Kidney (tissue), 13 donors: ENCODE measurements at regions not wholly inside any gene's neighbourhood (a gene's known extent, or its start where the extent isn't known, plus 50 kb on each side); places are given as distances from the start of the nearest gene placed in this dataset.

Source experiments
- DNase-seq, 5 donors: peaks; one replicate each; pipeline ENCODE4 v3.0.0-alpha.2; 2013 to 2020
- FAIRE-seq: peaks from 2 replicates; lab custom pipeline; 2012; peaks lifted over from hg19 to GRCh38; lab: Jason Lieb, UNC
- H3K27ac ChIP-seq, 2 donors: one replicate each; pipeline ENCODE4 v1.7.0; 2013; ENCODE audit warnings: low read depth in 2 of 2, low read length in 2 of 2, inconsistent platforms in 1 of 2
- H3K27me3 ChIP-seq: one replicate; pipeline ENCODE4 v1.7.1; 2013; ENCODE audit warnings: low read length, inconsistent platforms; ENCODE audit not compliant: control insufficient read depth, insufficient read depth
- H3K36me3 ChIP-seq, 3 donors: one replicate each; pipeline versions ENCODE4 v1.7.0 to v1.7.1; 2013; ENCODE audit warnings: low read length in 3 of 3, control low read depth in 1 of 3, inconsistent platforms in 1 of 3; ENCODE audit not compliant: insufficient read depth in 3 of 3, control insufficient read depth in 2 of 3
- H3K4me1 ChIP-seq, 3 donors: one replicate each; pipeline versions ENCODE4 v1.7.0 to v1.7.1; 2013; ENCODE audit warnings: low read length in 3 of 3, inconsistent platforms in 1 of 3, low read depth in 1 of 3; ENCODE audit not compliant: control insufficient read depth in 2 of 3, insufficient read depth in 2 of 3
- H3K4me3 ChIP-seq, 3 donors: one replicate each; pipeline versions ENCODE4 v1.7.0 to v1.8.1; 2013; ENCODE audit warnings: low read length in 3 of 3, control low read depth in 1 of 3, inconsistent platforms in 1 of 3
- H3K9ac ChIP-seq, 3 donors: one replicate each; pipeline versions ENCODE4 v1.7.0 to v1.7.1; 2013; ENCODE audit warnings: low read length in 3 of 3, control low read depth in 1 of 3, inconsistent platforms in 1 of 3
- H3K9me3 ChIP-seq, 3 donors: one replicate each; pipeline versions ENCODE4 v1.7.0 to v1.7.1; 2013; ENCODE audit warnings: low read length in 3 of 3, control low read depth in 1 of 3, inconsistent platforms in 1 of 3; ENCODE audit not compliant: control insufficient read depth in 2 of 3, insufficient read depth in 1 of 3
- intact Hi-C: fragments of 100-400 bp; cut with DNase I; formaldehyde crosslinking; loops from one replicate; pipeline ENCODE4 v1.11.1; 2022
- TF ChIP-seq, protein P1 (sequence below): IDR thresholded peaks from 3 replicates; pipeline ENCODE4 v1.5.1; 2012; ENCODE audit warnings: mild to moderate bottlenecking, moderate library complexity, borderline replicate concordance; ENCODE audit not compliant: insufficient read depth; ENCODE audit errors: extremely low read depth
- donor health status: control.
- donor health status: control.
- donor health status: control.
- donor health status: control.
- donor health status: control.
- donor health status: DM: yes; HTN: yes; CAD: no.
- donor health status: Normal renal cell carcinoma (clear cell type).

DNA sequence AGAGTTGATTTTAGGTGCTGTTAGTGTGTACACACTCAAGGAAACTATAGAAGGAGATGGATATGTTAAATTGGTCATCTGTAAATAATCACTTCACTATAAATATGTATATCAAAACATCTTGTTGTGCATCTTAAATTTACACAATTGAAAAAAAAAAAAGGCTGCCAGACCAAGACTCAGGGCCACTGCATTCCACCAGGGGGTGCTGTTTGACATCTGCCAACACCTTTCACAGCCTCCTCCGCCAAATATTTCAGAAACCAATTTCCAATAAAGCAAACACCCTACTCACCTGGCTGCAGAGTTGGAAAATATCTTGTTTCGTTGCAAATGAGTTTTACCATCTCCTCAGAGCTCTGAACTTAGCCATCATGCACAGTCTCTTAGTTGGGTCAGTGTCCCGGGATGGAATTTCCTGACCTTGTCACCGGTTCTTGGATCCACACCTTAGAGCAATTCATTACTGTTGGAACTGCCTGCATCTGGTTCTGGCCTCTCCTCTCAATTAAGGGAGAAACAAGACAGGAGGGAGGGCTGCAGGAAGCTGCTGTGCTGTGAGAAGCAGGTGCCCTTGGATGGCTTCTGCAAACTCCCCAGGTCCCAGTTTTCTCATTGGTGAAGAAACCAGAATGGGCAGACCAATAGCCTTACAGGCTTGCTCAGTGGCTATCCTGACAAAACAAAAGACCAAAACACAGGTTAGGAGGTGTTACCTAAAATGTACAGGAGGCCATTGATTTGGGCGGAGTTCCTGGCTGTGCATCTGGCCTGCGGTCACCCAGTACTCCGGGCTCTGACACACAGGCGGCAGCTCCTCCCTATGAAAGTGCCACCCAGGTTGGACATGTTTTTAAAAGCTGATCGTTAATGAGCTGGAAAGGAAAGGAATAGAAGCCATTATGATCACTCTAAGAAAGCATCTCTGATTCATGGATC lies 746.6 kb downstream of the UQCRFS1 start:
- no peak overlapping the region for H3K27ac ChIP-seq
- TF ChIP-seq, protein P1, sequence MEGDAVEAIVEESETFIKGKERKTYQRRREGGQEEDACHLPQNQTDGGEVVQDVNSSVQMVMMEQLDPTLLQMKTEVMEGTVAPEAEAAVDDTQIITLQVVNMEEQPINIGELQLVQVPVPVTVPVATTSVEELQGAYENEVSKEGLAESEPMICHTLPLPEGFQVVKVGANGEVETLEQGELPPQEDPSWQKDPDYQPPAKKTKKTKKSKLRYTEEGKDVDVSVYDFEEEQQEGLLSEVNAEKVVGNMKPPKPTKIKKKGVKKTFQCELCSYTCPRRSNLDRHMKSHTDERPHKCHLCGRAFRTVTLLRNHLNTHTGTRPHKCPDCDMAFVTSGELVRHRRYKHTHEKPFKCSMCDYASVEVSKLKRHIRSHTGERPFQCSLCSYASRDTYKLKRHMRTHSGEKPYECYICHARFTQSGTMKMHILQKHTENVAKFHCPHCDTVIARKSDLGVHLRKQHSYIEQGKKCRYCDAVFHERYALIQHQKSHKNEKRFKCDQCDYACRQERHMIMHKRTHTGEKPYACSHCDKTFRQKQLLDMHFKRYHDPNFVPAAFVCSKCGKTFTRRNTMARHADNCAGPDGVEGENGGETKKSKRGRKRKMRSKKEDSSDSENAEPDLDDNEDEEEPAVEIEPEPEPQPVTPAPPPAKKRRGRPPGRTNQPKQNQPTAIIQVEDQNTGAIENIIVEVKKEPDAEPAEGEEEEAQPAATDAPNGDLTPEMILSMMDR, result peak; percentile 79
- no peaks in the 10 kb centered on the region for H3K36me3 ChIP-seq
- FAIRE-seq (no peak), DNase-seq (peak in 4 of 5 donors; percentile 70 to 79 (median 76))
- peaks cover 0 to 11% (median 0%) of the 10 kb centered on the region in 3 donors for H3K4me1 ChIP-seq
- H3K4me3 ChIP-seq, result no peak overlapping the region
- intact Hi-C loops, result no loop called here
- H3K27me3 ChIP-seq, result no peaks in the 10 kb centered on the region
- no peaks in the 10 kb centered on the region for H3K9me3 ChIP-seq
- H3K9ac ChIP-seq, result no peak overlapping the region

DNA sequence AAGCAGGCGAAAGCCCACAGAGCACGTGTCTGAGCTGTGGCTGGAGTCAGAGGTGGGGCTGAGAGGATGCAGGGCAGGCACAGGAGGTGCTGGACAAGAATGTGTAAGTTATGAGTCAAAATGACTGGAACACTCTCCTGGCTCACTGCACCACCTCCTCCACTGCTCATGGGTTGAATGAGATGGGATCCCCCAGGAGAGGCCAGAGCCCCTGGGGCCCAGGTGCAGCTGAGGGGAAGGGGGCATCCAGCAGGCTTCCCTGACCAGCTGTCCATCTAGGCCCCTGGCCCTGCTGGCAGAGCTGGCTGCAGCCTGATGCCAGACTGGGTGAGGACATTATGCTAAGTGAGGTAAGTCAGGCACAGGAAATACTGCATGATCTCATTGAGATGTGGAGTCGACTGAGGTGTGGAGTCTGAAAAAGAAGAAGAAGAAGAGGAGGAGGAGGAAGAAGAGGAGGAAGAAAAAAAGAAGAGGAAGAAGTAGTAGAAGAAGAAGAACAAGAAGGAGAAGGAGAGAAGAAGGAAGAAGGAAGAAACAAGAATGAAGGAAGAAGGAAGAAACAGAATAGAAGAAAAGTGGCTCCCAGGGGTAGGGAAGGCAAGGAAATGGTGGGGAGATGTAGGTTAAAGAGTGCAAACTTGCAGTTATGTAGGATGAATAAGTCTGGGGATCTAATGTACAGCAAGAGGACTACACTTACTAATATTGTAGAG lies 747.4 kb downstream of the UQCRFS1 start:
- Histone ChIP-seq H3K36me3 (no peaks in the 10 kb centered on the region), H3K27ac (no peak overlapping the region), H3K27me3 (no peaks in the 10 kb centered on the region), H3K9ac (no peak overlapping the region), H3K4me3 (no peak overlapping the region), H3K9me3 (no peaks in the 10 kb centered on the region), H3K4me1 (peaks cover 0 to 11% (median 0%) of the 10 kb centered on the region in 3 donors)
- TF ChIP-seq, protein P1, result no peak
- FAIRE-seq (no peak), DNase-seq (no peak)
- intact Hi-C loops, result no loop called here

DNA sequence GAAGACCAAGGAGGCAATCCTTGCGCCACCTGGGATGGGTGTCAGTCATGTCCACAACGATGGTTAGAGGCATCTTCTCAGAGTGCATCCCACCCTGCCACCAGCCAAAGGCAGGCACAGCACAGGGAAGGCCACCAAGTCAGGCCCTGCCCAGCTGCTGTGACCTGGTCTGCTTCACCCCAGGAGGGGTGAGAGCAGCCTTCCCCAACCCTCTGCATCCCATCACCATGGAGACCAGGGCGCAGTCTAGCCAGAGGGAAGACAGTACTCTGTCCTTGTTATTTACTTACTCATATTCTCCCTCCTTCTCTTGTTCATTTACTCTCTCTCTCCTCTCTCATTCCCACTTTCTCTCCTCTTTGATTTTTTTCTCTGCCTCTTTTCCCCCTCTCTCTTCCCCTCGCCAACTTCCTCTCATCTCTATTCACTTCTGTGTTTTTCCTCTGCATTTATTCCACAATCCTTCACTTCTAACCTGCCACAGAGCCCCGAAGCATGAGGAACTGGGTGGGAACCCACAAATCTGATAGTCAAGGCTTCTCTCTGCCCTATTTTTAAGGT lies 749.4 kb downstream of the UQCRFS1 start:
- no peak for FAIRE-seq
- intact Hi-C loops, result no loop called here
- no peak for DNase-seq
- H3K9ac ChIP-seq, result no peak overlapping the region
- H3K36me3 ChIP-seq, result no peaks in the 10 kb centered on the region
- H3K27ac ChIP-seq, result no peak overlapping the region
- no peaks in the 10 kb centered on the region for H3K27me3 ChIP-seq
- no peak overlapping the region for H3K4me3 ChIP-seq
- peaks cover 0 to 5% (median 0%) of the 10 kb centered on the region in 3 donors for H3K4me1 ChIP-seq
- no peaks in the 10 kb centered on the region for H3K9me3 ChIP-seq
- TF ChIP-seq, protein P1, result no peak
